GM23338 (cell line): ENCODE measurements at regions not wholly inside any gene's neighbourhood (a gene's known extent, or its start where the extent isn't known, plus 50 kb on each side); places are given as distances from the start of the nearest gene placed in this dataset.

Source experiments
- ATAC-seq: fragments of 200-7000 bp; cut with Tn5 transposase; 3 replicates; pipeline ENCODE4 v1.9.1; 2020
- DNase-seq: peaks from one replicate; pipeline ENCODE4 v3.0.0-alpha.2; 2015; ENCODE audit warnings: low spot score
- H2AFZ ChIP-seq: fragments of 200-600 bp; sonication (generic); 2 replicates; pipeline ENCODE4 v1.8.0; 2016; ENCODE audit warnings: antibody characterized with exemption, mild to moderate bottlenecking, moderate library complexity
- H3F3A ChIP-seq: fragments of 200-600 bp; sonication (generic); replicated peaks from 2 replicates; pipeline ENCODE4 v1.8.0; 2017; ENCODE audit warnings: antibody characterized with exemption, mixed run types, low read depth
- H3K27ac ChIP-seq: fragments of 200-600 bp; sonication (generic); 2 replicates; pipeline ENCODE4 v1.6.1; 2016; ENCODE audit warnings: low read depth
- H3K27me3 ChIP-seq: fragments of 200-600 bp; sonication (generic); 2 replicates; pipeline ENCODE4 v1.8.0; 2016; ENCODE audit warnings: mild to moderate bottlenecking, mixed run types, moderate library complexity; ENCODE audit not compliant: insufficient read depth
- H3K36me3 ChIP-seq: fragments of 200-600 bp; sonication (generic); 2 replicates; pipeline ENCODE4 v1.8.0; 2016; ENCODE audit warnings: mild to moderate bottlenecking; ENCODE audit not compliant: insufficient read depth
- H3K4me1 ChIP-seq: fragments of 200-600 bp; sonication (generic); 2 replicates; pipeline ENCODE4 v1.8.0; 2016; ENCODE audit warnings: mild to moderate bottlenecking, moderate library complexity; ENCODE audit not compliant: insufficient read depth
- H3K4me2 ChIP-seq: fragments of 200-600 bp; sonication (generic); 2 replicates; pipeline ENCODE4 v1.7.1; 2017; ENCODE audit warnings: mixed run types
- H3K4me3 ChIP-seq: fragments of 200-600 bp; sonication (generic); 2 replicates; pipeline ENCODE4 v1.6.1; 2016; ENCODE audit warnings: mixed run types
- H3K79me2 ChIP-seq: fragments of 200-600 bp; sonication (generic); replicated peaks from 2 replicates; pipeline ENCODE4 v1.8.0; 2017; ENCODE audit warnings: mild to moderate bottlenecking; ENCODE audit not compliant: insufficient read depth
- H3K9me2 ChIP-seq: fragments of 200-600 bp; sonication (generic); 2 replicates; pipeline ENCODE4 v1.8.0; 2017; ENCODE audit not compliant: insufficient read depth
- H4K20me1 ChIP-seq: fragments of 200-600 bp; sonication (generic); replicated peaks from 2 replicates; pipeline ENCODE4 v1.8.0; 2017; ENCODE audit warnings: mild to moderate bottlenecking; ENCODE audit not compliant: insufficient read depth
- H3K27ac Mint-ChIP-seq: 2 replicates; pipeline ENCODE4 v1.8.0; 2020; ENCODE audit warnings: inconsistent platforms, mild to moderate bottlenecking, moderate library complexity, mixed read lengths
- H3K27me3 Mint-ChIP-seq: 3 replicates; pipeline ENCODE4 v1.8.0; 2022; ENCODE audit warnings: low read depth, mild to moderate bottlenecking, moderate library complexity, mixed read lengths, inconsistent platforms; ENCODE audit not compliant: insufficient read depth, poor library complexity
- H3K36me3 Mint-ChIP-seq: 3 replicates; pipeline ENCODE4 v1.8.0; 2021; ENCODE audit warnings: low read depth, mild to moderate bottlenecking, inconsistent platforms, moderate library complexity, mixed read lengths
- H3K4me1 Mint-ChIP-seq: 3 replicates; pipeline ENCODE4 v1.8.0; 2020; ENCODE audit warnings: mild to moderate bottlenecking, inconsistent platforms, mixed read lengths
- H3K4me3 Mint-ChIP-seq: 3 replicates; pipeline ENCODE4 v1.8.0; 2021; ENCODE audit warnings: moderate library complexity, mild to moderate bottlenecking, inconsistent platforms, mixed read lengths
- H3K9me3 Mint-ChIP-seq: 3 replicates; pipeline ENCODE4 v1.8.0; 2020; ENCODE audit warnings: moderate library complexity, mild to moderate bottlenecking, inconsistent platforms, mixed read lengths
- CREB1 ChIP-seq: fragments of 250-450 bp; sonication (Bioruptor Pico); IDR thresholded peaks from 2 replicates; pipeline ENCODE4 v1.5.0; 2020; ENCODE audit warnings: low read depth, mild to moderate bottlenecking, moderate library complexity
- CTCF ChIP-seq, 2 experiments: fragments of 200-600 bp in 1 of 2; sonication (generic) in 1 of 2; conservative IDR thresholded peaks; 2 replicates each; pipeline versions ENCODE4 v1.5.1 to v1.6.1; 2016 to 2017; ENCODE audit warnings: antibody characterized with exemption in 2 of 2, low read depth in 2 of 2, mild to moderate bottlenecking in 2 of 2, moderate library complexity in 1 of 2
- ETS1 ChIP-seq: IDR thresholded peaks from 2 replicates; pipeline ENCODE4 v1.6.1; 2016; ENCODE audit warnings: antibody characterized with exemption
- EZH2 ChIP-seq: fragments of 200-600 bp; sonication (generic); IDR thresholded peaks from one replicate; pipeline ENCODE4 v1.8.0; 2017; ENCODE audit warnings: antibody characterized with exemption, mild to moderate bottlenecking, low read depth; ENCODE audit not compliant: unreplicated experiment
- EZH2phosphoT487 ChIP-seq: fragments of 200-600 bp; sonication (generic); IDR thresholded peaks from one replicate; pipeline ENCODE4 v1.8.1; 2018; ENCODE audit warnings: antibody characterized with exemption; ENCODE audit not compliant: unreplicated experiment
- JUNB ChIP-seq: IDR thresholded peaks from one replicate; pipeline ENCODE4 v1.6.1; 2016; ENCODE audit warnings: antibody characterized with exemption; ENCODE audit not compliant: unreplicated experiment
- NANOG ChIP-seq: IDR thresholded peaks from 2 replicates; pipeline ENCODE4 v1.6.1; 2016; ENCODE audit warnings: antibody characterized with exemption, borderline replicate concordance
- POLR2AphosphoS5 ChIP-seq: IDR thresholded peaks from 2 replicates; pipeline ENCODE4 v1.6.1; 2016; ENCODE audit warnings: antibody characterized with exemption, low read depth
- STAT1 ChIP-seq: IDR thresholded peaks from one replicate; pipeline ENCODE4 v1.6.1; 2016; ENCODE audit warnings: antibody characterized with exemption; ENCODE audit not compliant: unreplicated experiment
- ZNF114 ChIP-seq: fragments of 250-450 bp; sonication (Bioruptor Pico); IDR thresholded peaks from 2 replicates; pipeline ENCODE4 v1.5.0; 2020; ENCODE audit warnings: mild to moderate bottlenecking, moderate library complexity
- ZNF331 ChIP-seq: fragments of 250-450 bp; sonication (Bioruptor Pico); IDR thresholded peaks from 2 replicates; pipeline ENCODE4 v1.5.0; 2020; ENCODE audit warnings: low read depth, mild to moderate bottlenecking, moderate library complexity
- TF ChIP-seq, protein P1 (sequence below): fragments of 250-450 bp; sonication (Bioruptor Pico); IDR thresholded peaks from 2 replicates; pipeline ENCODE4 v1.5.0; 2020; ENCODE audit warnings: mild to moderate bottlenecking, moderate library complexity

DNA sequence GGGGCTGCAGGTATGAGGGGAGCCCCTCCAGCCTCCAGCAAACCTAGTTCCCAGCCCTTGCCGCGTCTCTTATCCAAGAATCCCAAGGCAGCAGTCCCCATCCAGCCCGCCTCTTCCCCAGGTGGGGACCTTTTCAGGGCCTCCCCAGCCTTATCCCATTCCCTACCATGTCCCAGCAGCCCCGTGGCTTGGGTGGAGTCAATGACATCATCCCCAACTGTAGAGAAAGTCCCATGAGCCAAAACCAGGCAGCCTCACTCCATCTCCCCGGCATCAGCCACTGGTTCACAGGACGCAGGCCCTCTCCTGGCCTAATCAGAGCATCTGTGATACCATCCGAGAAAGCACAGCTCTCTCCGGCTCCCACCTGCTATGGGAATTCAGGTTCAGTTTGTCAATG is 131.0 kb downstream of the NCOR2 start:
- H3K27ac Mint-ChIP-seq, result peak overlapping the region; percentile 83
- H3K9me2 ChIP-seq, result no peaks in the 10 kb centered on the region
- no peak overlapping the region for H3K4me3 ChIP-seq
- peaks cover 4% of the 10 kb centered on the region; the same call in 1 of the 3 replicates for H3K9me3 Mint-ChIP-seq
- DNase-seq (no peak), ATAC-seq (no peak)
- H3K4me1 Mint-ChIP-seq, result peaks cover 36% of the 10 kb centered on the region
- H3K79me2 ChIP-seq, result peaks cover 13% of the 10 kb centered on the region
- no peaks in the 10 kb centered on the region for H3K27me3 ChIP-seq
- peaks cover 27% of the 10 kb centered on the region for H3K27me3 Mint-ChIP-seq
- H3F3A ChIP-seq, result peaks cover 28% of the 10 kb centered on the region
- no peak overlapping the region for H2AFZ ChIP-seq
- H3K4me1 ChIP-seq, result peaks cover 13% of the 10 kb centered on the region
- no peaks in the 10 kb centered on the region for H3K36me3 ChIP-seq
- H3K27ac ChIP-seq, result no peak overlapping the region
- H3K4me3 Mint-ChIP-seq, result no peak overlapping the region
- peaks cover 24% of the 10 kb centered on the region for H3K36me3 Mint-ChIP-seq
- peaks cover 6% of the 10 kb centered on the region for H4K20me1 ChIP-seq
- TF ChIP-seq POLR2AphosphoS5, result no peak
- TF ChIP-seq CREB1, result no peak
- no peak for TF ChIP-seq JUNB
- 0 out of 4 replicates have a peak, but pooled peaks of 1 of the 2 experiments have one; percentile 1 for TF ChIP-seq CTCF (conservative IDR thresholded peaks at IDR 0.05; ENCODE audit: low read depth in 2 of 2)
- H3K4me2 ChIP-seq, result no peak overlapping the region

- DNase-seq, result no peak
- H3K36me3 ChIP-seq, result no peaks in the 10 kb centered on the region
- H3K4me3 Mint-ChIP-seq, result no peak overlapping the region
- no peak for ATAC-seq
- peaks cover 30% of the 10 kb centered on the region for H3F3A ChIP-seq
- peaks cover 31% of the 10 kb centered on the region for H3K4me1 Mint-ChIP-seq
- peaks cover 22% of the 10 kb centered on the region for H3K27me3 Mint-ChIP-seq
- peak overlapping the region; percentile 65; the same call in 1 of the 2 replicates for H3K27ac Mint-ChIP-seq
- peaks cover 13% of the 10 kb centered on the region for H3K4me1 ChIP-seq
- no peaks in the 10 kb centered on the region for H3K27me3 ChIP-seq
- H3K79me2 ChIP-seq, result peaks cover 9% of the 10 kb centered on the region
- no peak overlapping the region for H2AFZ ChIP-seq
- H4K20me1 ChIP-seq, result peaks cover 6% of the 10 kb centered on the region
- H3K27ac ChIP-seq, result no peak overlapping the region
- H3K9me3 Mint-ChIP-seq, result peaks cover 4% of the 10 kb centered on the region; the same call in 1 of the 3 replicates
- peaks cover 24% of the 10 kb centered on the region for H3K36me3 Mint-ChIP-seq
- no peak overlapping the region for H3K4me2 ChIP-seq
- H3K9me2 ChIP-seq, result no peaks in the 10 kb centered on the region
- H3K4me3 ChIP-seq, result no peak overlapping the region
- TF ChIP-seq NANOG (no peak), EZH2 (no peak), ETS1 (no peak), POLR2AphosphoS5 (no peak), JUNB (no peak), ZNF114 (no peak), STAT1 (no peak), ZNF331 (CRISPR knock-in tag) (no peak), EZH2phosphoT487 (no peak)
- TF ChIP-seq, protein P1, sequence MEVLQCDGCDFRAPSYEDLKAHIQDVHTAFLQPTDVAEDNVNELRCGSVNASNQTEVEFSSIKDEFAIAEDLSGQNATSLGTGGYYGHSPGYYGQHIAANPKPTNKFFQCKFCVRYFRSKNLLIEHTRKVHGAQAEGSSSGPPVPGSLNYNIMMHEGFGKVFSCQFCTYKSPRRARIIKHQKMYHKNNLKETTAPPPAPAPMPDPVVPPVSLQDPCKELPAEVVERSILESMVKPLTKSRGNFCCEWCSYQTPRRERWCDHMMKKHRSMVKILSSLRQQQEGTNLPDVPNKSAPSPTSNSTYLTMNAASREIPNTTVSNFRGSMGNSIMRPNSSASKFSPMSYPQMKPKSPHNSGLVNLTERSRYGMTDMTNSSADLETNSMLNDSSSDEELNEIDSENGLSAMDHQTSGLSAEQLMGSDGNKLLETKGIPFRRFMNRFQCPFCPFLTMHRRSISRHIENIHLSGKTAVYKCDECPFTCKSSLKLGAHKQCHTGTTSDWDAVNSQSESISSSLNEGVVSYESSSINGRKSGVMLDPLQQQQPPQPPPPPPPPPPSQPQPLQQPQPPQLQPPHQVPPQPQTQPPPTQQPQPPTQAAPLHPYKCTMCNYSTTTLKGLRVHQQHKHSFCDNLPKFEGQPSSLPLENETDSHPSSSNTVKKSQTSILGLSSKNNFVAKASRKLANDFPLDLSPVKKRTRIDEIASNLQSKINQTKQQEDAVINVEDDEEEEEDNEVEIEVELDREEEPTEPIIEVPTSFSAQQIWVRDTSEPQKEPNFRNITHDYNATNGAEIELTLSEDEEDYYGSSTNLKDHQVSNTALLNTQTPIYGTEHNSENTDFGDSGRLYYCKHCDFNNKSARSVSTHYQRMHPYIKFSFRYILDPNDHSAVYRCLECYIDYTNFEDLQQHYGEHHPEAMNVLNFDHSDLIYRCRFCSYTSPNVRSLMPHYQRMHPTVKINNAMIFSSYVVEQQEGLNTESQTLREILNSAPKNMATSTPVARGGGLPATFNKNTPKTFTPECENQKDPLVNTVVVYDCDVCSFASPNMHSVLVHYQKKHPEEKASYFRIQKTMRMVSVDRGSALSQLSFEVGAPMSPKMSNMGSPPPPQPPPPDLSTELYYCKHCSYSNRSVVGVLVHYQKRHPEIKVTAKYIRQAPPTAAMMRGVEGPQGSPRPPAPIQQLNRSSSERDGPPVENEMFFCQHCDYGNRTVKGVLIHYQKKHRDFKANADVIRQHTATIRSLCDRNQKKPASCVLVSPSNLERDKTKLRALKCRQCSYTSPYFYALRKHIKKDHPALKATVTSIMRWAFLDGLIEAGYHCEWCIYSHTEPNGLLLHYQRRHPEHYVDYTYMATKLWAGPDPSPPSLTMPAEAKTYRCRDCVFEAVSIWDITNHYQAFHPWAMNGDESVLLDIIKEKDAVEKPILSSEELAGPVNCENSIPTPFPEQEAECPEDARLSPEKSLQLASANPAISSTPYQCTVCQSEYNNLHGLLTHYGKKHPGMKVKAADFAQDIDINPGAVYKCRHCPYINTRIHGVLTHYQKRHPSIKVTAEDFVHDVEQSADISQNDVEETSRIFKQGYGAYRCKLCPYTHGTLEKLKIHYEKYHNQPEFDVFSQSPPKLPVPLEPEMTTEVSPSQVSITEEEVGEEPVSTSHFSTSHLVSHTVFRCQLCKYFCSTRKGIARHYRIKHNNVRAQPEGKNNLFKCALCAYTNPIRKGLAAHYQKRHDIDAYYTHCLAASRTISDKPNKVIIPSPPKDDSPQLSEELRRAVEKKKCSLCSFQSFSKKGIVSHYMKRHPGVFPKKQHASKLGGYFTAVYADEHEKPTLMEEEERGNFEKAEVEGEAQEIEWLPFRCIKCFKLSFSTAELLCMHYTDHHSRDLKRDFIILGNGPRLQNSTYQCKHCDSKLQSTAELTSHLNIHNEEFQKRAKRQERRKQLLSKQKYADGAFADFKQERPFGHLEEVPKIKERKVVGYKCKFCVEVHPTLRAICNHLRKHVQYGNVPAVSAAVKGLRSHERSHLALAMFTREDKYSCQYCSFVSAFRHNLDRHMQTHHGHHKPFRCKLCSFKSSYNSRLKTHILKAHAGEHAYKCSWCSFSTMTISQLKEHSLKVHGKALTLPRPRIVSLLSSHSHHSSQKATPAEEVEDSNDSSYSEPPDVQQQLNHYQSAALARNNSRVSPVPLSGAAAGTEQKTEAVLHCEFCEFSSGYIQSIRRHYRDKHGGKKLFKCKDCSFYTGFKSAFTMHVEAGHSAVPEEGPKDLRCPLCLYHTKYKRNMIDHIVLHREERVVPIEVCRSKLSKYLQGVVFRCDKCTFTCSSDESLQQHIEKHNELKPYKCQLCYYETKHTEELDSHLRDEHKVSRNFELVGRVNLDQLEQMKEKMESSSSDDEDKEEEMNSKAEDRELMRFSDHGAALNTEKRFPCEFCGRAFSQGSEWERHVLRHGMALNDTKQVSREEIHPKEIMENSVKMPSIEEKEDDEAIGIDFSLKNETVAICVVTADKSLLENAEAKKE (CRISPR knock-in tag), result no peak
Observed at GRCh38 chr12:124435806-124436345, 131.5 kb downstream of the NCOR2 start.
